GM21786 (cell line): ENCODE measurements at regions not wholly inside any gene's neighbourhood (a gene's known extent, or its start where the extent isn't known, plus 50 kb on each side); places are given as distances from the start of the nearest gene placed in this dataset.
"Not testable (repeated sequence)": the region's sequence is repeated elsewhere in the genome, so short reads cannot be mapped to it uniquely, and the experiment has no call there.

Source experiments
- ATAC-seq: cut with Tn5 transposase; IDR thresholded peaks from one replicate; pipeline ENCODE4 v1.9.1; 2021; ENCODE audit not compliant: unreplicated experiment

GRCh38 chr7:76735668-76736067 is 108.6 kb upstream of the POMZP3 start:
- ATAC-seq: not testable (repeated sequence)

GRCh38 chr7:76728571-76728974 is 101.5 kb upstream of the POMZP3 start:
- not testable (repeated sequence) for ATAC-seq

- not testable (repeated sequence) for ATAC-seq
These were observed 96.8 kb upstream of the POMZP3 start for GRCh38 chr7:76723928-76724327.

- ATAC-seq: not testable (repeated sequence)
These were observed 89.5 kb upstream of the POMZP3 start for GRCh38 chr7:76716551-76716950.

- not testable (repeated sequence) for ATAC-seq
These were observed 85.8 kb upstream of the POMZP3 start for GRCh38 chr7:76712926-76713325.

GRCh38 chr7:76711648-76712047 is 84.6 kb upstream of the POMZP3 start:
- ATAC-seq: not testable (repeated sequence)

- not testable (repeated sequence) for ATAC-seq
These were observed 82.6 kb upstream of the POMZP3 start for GRCh38 chr7:76709703-76710102.

- ATAC-seq: not testable (repeated sequence)
These were observed 81.4 kb upstream of the POMZP3 start for GRCh38 chr7:76708446-76708845.

- ATAC-seq: not testable (repeated sequence)
These were observed 76.7 kb upstream of the POMZP3 start for GRCh38 chr7:76703815-76704214.

GRCh38 chr7:76686277-76686676 is 59.2 kb upstream of the POMZP3 start:
- ATAC-seq: not testable (repeated sequence)

GRCh38 chr7:76684737-76685136 is 57.7 kb upstream of the POMZP3 start:
- ATAC-seq: not testable (repeated sequence)

GRCh38 chr7:76683631-76684030 is 56.6 kb upstream of the POMZP3 start:
- not testable (repeated sequence) for ATAC-seq

GRCh38 chr7:76681810-76682209 is 54.7 kb upstream of the POMZP3 start:
- ATAC-seq: not testable (repeated sequence)

- not testable (repeated sequence) for ATAC-seq
These were observed 52.1 kb upstream of the POMZP3 start for GRCh38 chr7:76679174-76679573.

GRCh38 chr7:76678500-76678899 is 51.4 kb upstream of the POMZP3 start:
- not testable (repeated sequence) for ATAC-seq

GRCh38 chr7:76676890-76677289 is 49.8 kb upstream of the POMZP3 start:
- not testable (repeated sequence) for ATAC-seq
